ENCODE measurements at regions not wholly inside any gene's neighbourhood (a gene's known extent, or its start where the extent isn't known, plus 50 kb on each side); places are given as distances from the start of the nearest gene placed in this dataset.

- Histone ChIP-seq H3K36me3 (replicated peaks in 1 of 2; ENCODE audit: insufficient read depth in 1 of 2, low read depth in 2 of 2) (no peaks in the 10 kb centered on the region), H3K4me3 (no peak overlapping the region), H3K27me3 (no peaks in the 10 kb centered on the region), H3K4me1 (no peaks in the 10 kb centered on the region), H3K27ac (peak overlapping the region in 1 of 4 donors; percentile 17), H3K9me3 (no peaks in the 10 kb centered on the region)
- ATAC-seq (no peak), DNase-seq (no peak)
- intact Hi-C loops (cut with DNase I) = no loop called here
- WGBS, 2 donors = 31 to 33% methylated on average over 9 of the region's 9 CpGs
- TF ChIP-seq CTCF (IDR thresholded peaks at IDR 0.05) (no peak), POLR2A (IDR thresholded peaks at IDR 0.05) (no peak)
Observed at GRCh38 chr2:220076734-220077133, 449.3 kb downstream of the SLC4A3 start.

GRCh38 chr2:220077488-220077887, 450.1 kb downstream of the SLC4A3 start:
- Histone ChIP-seq H3K27ac (peak overlapping the region in 3 of 4 donors; percentile 17 to 45 (median 23)), H3K27me3 (no peaks in the 10 kb centered on the region), H3K36me3 (replicated peaks in 1 of 2; ENCODE audit: insufficient read depth in 1 of 2, low read depth in 2 of 2) (no peaks in the 10 kb centered on the region), H3K4me1 (no peaks in the 10 kb centered on the region), H3K4me3 (no peak overlapping the region), H3K9me3 (no peaks in the 10 kb centered on the region)
- whole genome bisulfite sequencing, 2 donors = 13 to 16% methylated on average over 6 of the region's 6 CpGs
- intact Hi-C loops (cut with DNase I) = no loop called here
- ATAC-seq = peak; percentile 42
- DNase-seq = no peak
- TF ChIP-seq CTCF (IDR thresholded peaks at IDR 0.05) (no peak), POLR2A (IDR thresholded peaks at IDR 0.05) (no peak)

GRCh38 chr2:220078439-220078838, 451.0 kb downstream of the SLC4A3 start:
- H3K27me3 ChIP-seq = no peaks in the 10 kb centered on the region
- no peak for ATAC-seq
- H3K9me3 ChIP-seq = no peaks in the 10 kb centered on the region
- no peak for TF ChIP-seq POLR2A (IDR thresholded peaks at IDR 0.05)
- no peak for TF ChIP-seq CTCF (IDR thresholded peaks at IDR 0.05)
- WGBS, 2 donors = 61 to 74% methylated on average over 2 of the region's 2 CpGs
- no peak overlapping the region for H3K4me3 ChIP-seq
- no peak overlapping the region for H3K27ac ChIP-seq
- intact Hi-C loops (cut with DNase I) = no loop called here
- no peak for DNase-seq
- no peaks in the 10 kb centered on the region for H3K36me3 ChIP-seq (replicated peaks in 1 of 2; ENCODE audit: insufficient read depth in 1 of 2, low read depth in 2 of 2)
- no peaks in the 10 kb centered on the region for H3K4me1 ChIP-seq

GRCh38 chr2:220079595-220079994, 452.2 kb downstream of the SLC4A3 start:
- no peaks in the 10 kb centered on the region for H3K27me3 ChIP-seq
- 65 to 73% methylated on average over 1 of the region's 1 CpG for WGBS, 2 donors
- DNase-seq = no peak
- no peaks in the 10 kb centered on the region for H3K36me3 ChIP-seq (replicated peaks in 1 of 2; ENCODE audit: insufficient read depth in 1 of 2, low read depth in 2 of 2)
- TF ChIP-seq CTCF (IDR thresholded peaks at IDR 0.05) (no peak), POLR2A (IDR thresholded peaks at IDR 0.05) (no peak)
- no peaks in the 10 kb centered on the region for H3K9me3 ChIP-seq
- no peak overlapping the region for H3K4me3 ChIP-seq
- ATAC-seq = no peak
- H3K27ac ChIP-seq = no peak overlapping the region
- intact Hi-C loops (cut with DNase I) = no loop called here
- no peaks in the 10 kb centered on the region for H3K4me1 ChIP-seq

GRCh38 chr2:220081171-220081570, 453.7 kb downstream of the SLC4A3 start:
- DNase-seq (no peak), ATAC-seq (no peak)
- Histone ChIP-seq H3K4me1 (no peaks in the 10 kb centered on the region), H3K27ac (no peak overlapping the region), H3K27me3 (no peaks in the 10 kb centered on the region), H3K9me3 (no peaks in the 10 kb centered on the region), H3K4me3 (no peak overlapping the region), H3K36me3 (replicated peaks in 1 of 2; ENCODE audit: insufficient read depth in 1 of 2, low read depth in 2 of 2) (no peaks in the 10 kb centered on the region)
- whole genome bisulfite sequencing, 2 donors = 73 to 89% methylated on average over 4 of the region's 4 CpGs
- intact Hi-C loops (cut with DNase I) = no loop called here
- TF ChIP-seq CTCF (IDR thresholded peaks at IDR 0.05) (no peak), POLR2A (IDR thresholded peaks at IDR 0.05) (no peak)

All from body of pancreas (tissue), 4 donors.